GM19351 (cell line): ENCODE measurements at regions not wholly inside any gene's neighbourhood (a gene's known extent, or its start where the extent isn't known, plus 50 kb on each side); places are given as distances from the start of the nearest gene placed in this dataset.

Experiments used
- ATAC-seq: cut with Tn5 transposase; IDR thresholded peaks from one replicate; pipeline ENCODE4 v1.9.1; 2021; ENCODE audit warnings: mild to moderate bottlenecking, moderate library complexity; ENCODE audit not compliant: unreplicated experiment

DNA sequence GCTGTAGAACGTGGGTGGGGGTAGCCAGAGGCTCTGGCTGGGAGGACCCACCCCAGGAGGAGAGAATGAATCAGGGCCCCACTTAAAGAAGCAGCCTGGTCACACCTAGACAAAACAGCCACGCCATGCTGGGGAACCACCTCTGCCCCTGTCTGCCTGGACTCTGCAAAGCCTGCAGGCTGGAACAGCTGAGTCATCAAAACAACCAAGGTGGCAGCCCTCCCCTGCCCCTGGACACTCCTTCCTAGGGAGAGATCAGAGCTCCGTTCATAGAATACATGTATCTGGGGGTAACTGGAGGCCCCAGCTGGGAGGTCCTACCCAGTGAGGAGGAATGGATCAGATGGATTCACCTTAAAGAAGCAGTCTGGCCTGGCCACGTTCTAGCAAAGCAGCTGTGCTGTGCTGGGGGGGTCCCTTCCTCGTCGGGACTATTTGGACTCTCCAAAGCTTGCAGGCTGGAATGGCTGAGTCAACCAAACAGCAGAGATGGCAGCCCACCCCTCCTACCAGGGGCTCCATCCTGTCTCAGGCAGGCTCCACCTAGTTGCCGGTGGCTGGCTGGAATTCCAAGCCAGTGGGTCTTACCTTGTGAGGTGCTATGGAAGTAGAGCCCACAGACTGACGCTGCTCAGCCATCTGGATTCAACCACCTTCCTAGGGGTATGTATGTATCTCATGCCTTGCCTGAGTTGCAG lies 50.5 kb upstream of the NT5C1B start:
- no peak for ATAC-seq
